GM19395 (cell line): ENCODE measurements at regions not wholly inside any gene's neighbourhood (a gene's known extent, or its start where the extent isn't known, plus 50 kb on each side); places are given as distances from the start of the nearest gene placed in this dataset.
A peak's percentile ranks its signal among the peaks of the same experiment; 100 is the strongest.
"Not testable (repeated sequence)": the region's sequence is repeated elsewhere in the genome, so short reads cannot be mapped to it uniquely, and the experiment has no call there.

ENCODE experiments used
- ATAC-seq: cut with Tn5 transposase; IDR thresholded peaks from one replicate; pipeline ENCODE4 v1.9.1; 2021; ENCODE audit warnings: mild to moderate bottlenecking, moderate library complexity; ENCODE audit not compliant: unreplicated experiment

DNA sequence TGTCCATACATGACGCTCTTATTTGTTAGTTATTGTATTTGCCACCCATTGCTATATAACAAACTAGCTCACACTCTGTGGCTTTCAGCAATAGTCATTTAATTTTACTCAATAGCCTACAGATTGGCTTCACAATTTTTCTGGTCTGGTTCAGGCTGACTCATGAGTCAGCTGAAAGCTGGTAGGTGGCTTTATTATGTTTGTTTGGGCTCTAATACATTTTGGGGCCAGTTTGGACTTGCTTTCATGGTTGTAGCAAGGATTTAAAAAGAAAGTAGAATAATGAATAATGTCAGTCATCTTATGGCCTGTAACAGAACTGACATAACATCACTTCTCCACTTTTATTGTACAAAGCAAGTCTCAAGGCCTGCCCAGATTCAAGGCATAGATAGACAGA, 338.7 kb downstream of the LRRIQ3 start:
- ATAC-seq: no peak

DNA sequence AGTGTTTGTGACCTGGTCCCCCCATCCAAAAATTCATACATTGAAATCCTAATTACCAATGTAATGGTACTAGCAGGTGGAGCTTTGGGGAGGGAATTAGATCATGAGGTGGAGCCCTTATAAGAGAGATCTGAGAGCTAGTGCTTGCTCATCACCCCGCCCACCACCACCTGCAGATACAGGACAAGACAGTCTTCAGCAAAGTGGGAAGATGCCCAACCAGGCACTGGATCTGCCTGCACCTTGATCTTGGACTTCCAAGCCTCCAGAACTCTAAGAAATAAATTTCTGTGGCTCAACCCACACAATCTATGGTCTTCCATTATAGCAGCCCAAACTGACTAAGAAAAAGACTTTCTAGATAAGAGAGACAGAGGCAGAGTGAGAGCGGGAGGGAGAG, 343.4 kb downstream of the LRRIQ3 start:
- ATAC-seq: no peak

DNA sequence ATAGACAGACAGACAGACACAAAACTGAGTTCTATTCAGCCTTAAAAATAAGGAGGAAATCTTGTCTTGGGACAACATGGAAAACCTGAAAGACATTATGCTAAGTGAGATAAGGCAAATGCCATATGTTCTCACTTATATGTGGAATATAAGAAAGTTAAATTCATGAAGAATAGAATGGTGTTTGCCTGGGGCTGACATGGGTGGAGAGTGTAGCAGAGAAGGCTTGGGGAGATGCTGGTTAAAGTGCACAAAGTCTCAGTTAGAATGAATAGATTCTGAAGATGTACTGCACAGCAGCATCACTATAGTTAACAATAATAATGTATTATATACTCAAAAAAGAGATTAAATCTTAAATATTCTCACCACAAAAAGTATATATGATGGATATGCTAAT, 355.5 kb downstream of the LRRIQ3 start:
- no peak for ATAC-seq

DNA sequence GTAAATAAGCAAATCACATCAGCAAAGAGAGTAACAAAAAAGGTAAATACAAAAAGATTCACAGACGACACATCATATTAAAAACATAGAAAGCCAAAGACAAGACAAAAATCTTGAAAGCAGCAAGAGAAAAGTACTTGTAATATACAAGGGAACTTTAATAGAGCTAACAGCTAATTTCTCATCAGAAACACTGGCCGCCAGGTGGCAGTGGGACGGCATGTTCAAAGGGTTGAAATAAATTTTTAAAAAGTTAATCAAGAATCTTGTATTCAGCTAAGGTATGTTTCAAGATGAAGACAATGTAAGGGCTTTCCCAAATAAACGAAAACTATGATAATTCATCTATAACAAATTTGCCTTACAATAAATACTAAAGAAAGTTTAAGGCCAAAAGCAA, 358.1 kb downstream of the LRRIQ3 start:
- no peak for ATAC-seq

DNA sequence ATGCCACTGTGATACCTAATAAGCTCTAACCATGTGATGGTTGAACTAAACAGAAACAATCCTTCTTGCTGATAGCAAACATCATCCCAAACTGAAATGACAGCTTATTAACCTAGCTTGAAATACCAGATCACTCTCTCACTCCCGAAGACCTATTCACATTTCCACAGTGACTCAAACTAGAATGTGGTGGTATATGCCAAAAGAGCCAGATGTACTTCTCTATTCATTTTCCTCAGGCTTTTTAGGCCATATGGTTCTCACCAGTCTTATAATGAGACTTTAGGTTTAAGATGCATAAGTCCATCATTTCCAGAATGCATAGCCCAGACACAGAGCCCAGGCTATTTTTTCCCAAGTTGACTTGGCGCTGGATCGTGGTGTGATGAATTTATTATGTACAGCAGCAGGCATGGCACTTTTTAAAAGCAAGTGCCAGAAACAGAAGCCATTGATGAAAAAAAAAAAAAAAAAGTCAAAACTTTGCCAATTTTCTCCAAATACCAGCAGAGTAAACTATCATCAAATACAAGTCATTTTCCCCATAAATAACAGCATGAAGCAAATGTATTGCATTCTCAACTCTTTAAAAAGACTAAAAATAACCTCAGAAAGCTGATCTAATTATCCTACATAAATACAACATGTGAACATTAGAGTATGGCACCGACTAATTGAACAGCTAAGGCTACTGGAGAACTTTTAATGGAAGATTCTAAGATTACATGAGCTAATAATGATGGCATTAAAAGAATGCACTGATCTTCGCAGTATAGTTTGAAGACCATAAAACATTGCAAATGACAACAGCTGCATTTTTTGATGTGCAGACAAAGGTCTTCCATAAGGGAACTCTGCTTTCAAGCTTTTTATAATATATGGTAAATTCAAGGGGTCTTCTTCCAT, 365.4 kb downstream of the LRRIQ3 start:
- ATAC-seq: no peak

DNA sequence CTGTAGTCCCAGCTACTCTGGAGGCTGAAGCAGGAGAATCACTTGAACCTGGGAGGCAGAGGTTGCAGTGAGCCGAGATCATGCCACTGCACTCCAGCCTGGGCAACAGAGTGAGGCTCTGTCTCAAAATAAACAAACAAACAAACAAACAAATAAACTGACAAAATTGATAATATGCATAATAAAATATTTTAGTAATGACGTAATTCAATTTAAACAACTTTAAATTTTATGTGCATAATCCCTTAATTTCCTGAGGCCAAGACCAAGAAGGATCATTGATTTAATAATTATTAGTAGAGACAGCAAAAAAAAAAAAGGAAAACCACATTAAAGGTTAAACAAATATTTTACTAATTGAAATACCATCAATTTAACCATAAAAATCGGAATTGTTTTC, 370.7 kb downstream of the LRRIQ3 start:
- not testable (repeated sequence) for ATAC-seq

DNA sequence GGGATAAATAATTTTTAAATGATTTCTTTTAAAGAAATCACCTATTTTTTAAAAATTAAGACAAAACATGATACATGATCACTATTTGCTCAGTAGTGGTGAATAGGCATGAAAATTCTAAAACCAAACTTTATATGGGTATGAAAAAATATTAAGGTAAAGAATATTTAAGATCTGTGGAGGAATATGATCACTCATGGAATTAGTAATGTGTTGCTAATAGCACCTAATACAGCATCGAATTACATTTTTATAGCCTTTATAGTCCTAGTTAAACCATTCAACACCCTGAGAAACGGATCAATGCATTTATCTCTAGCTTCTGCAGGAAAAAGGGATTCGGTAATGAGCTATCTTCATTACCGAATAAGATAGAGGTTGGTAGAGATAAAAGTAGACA, 373.9 kb downstream of the LRRIQ3 start:
- ATAC-seq: no peak

DNA sequence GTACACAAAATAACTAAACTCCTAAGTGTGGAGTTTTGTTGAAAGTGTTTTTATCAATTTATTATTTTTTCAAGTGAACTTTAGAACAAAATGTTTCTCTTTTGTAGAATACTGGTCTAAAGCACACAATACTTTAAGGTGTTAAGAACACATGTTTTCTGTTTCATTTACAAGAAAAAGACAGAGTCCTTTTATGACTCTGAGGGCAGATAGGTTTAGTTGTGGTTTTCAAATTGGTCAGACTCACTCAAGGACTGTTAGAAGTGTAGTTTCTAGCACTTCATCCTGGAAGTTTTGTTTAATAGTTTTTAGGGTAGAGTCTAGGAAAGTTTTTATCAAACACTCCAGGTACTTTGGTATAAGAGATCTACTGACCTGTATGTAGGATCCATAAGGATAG, 376.5 kb downstream of the LRRIQ3 start:
- peak; percentile 87 for ATAC-seq

DNA sequence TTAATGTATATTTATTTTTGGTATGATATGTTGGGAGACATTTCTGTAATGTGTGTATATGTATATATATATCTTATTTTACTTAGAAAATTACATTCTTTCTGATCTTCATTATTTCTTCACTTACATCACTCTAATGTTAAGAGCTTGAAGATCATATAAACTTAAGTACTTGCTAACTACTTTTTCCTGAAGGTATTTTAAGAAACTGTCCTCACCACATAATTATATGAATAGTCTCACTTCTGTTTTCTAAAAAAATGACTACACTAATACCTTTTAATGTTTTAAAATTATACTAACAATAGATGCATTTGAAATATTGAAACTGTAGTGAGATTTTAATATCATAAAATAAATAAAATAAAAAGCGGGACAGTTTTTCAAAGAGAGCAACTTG, 377.1 kb downstream of the LRRIQ3 start:
- no peak for ATAC-seq

DNA sequence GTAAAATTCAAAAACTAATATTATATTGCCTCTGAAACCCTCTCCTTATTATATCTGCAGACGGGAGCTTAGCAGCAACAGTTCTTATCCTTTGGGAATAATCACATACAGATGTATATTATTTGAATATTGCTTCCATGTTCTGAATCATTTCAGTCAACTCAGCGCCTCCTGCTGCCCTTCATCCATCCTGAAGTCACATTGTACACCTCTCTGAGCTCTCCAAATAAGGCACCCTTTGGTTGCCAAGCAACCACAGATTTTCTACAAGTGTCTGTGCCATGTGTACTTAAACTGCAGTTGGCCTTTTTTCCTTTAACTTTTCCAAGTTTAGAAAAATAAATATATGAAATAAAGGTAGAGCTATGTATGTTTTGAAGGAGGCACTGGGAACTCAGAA, 384.3 kb downstream of the LRRIQ3 start:
- no peak for ATAC-seq

DNA sequence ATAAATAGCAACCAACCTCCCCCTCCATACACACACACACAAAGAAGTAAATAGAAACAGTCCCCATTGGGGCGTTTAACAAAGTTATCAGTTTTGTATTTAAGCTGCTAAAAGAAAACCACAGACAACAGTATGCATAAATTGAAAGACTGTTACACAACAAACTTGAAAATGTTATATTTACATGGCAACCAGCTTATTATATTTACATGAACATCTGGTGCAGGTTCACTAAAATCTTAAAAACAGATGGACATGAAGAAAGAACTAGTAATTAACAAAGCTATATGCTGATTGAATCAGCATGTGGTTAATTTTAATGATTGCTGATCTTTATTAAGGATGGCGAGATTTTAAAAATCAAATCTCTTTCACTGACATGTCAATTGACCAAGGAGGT, 384.7 kb downstream of the LRRIQ3 start:
- no peak for ATAC-seq

DNA sequence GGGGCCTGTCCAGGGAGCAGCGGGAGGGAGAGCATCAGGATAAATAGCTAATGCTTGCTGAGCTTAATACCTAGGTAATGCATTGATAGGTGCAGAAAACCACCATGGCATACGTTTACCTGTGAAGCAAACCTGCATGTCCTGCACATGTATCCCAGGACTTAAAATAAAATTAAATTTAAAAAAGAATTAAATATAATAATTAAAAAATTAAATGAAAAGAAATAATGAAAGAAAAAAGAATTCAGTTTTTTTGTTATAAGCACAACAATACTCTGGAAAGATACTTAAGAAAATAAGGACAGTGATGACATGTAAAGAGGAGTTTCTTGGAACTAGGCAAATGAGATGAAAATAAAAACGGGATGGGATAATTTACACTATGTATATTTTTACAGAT, 386.2 kb downstream of the LRRIQ3 start:
- ATAC-seq: no peak

DNA sequence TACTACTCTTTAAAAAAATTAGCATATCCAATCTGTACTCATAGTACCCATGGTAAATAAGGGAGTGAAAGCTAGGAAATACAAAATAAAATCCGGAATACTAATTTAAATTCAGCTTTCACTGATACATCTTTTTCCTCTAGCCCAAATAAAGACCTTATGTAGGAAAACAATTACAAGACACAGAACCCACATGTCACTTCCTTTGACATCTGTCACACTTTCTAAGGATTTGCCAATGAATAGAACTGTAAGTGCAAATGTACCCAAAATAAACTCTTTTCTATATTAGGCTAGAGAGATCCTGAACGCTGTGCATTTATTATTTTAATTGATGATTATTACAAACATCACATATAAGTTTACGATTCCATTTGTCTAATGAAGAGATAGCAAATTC, 393.0 kb downstream of the LRRIQ3 start:
- ATAC-seq: no peak

DNA sequence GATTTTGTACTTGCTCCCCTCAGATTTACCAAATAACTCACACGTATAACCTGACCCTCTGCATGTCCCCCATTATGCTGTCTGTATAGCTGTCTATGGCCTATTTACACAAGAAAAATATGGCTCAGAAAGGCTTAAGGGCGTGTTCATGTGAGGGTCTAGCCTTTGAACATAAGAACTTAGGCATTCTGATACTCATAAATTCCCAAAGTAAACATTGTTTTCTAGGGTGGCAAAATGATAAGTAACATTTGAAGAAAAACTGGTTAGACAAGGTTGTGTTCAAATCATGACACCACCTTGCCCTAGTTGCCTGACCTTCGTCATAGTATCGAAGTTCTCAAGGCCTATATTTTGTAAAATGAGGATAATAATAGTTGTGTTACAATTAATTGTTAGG, 394.6 kb downstream of the LRRIQ3 start:
- ATAC-seq: no peak

DNA sequence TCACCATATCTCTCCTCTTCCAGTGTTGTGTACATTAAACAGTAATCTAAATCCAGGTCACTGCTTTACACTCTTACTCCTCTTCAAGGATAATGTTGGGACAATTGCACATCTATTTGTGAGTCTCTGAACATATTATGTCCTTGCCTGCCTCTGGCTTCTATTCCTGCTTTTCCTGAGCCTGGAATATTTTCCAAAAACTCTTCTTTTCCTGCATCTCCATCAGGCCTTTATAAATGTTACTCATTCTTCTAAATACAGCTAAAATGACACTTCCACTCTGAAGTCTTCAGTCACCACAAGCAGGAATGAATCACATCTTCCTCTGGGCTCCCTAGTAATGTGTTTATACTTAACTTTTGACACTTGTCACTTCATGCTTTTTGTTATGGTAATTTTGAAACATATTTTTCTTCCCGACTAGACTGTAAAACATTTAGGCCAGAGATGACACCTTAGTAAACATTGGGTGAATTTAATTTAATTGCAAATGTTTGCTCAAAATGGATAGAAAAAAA, 396.0 kb downstream of the LRRIQ3 start:
- no peak for ATAC-seq

DNA sequence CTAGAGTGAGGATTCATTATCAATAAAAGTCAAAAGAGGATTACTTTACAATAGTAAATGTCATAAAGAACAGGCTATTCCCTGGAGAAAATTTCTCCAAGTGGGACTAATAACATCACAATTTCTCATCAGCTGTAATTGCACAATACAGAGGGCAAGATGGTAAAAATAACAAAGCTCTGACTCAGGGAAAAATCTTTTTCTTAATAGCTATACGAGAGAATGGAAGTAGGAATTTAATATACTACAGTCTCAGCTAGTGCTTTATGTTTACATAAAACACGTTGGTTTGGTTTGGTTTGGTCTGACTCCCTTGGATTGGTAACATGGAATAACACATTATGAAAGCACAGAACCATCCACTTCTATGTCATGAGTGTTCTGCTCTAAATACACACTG, 397.6 kb downstream of the LRRIQ3 start:
- no peak for ATAC-seq

DNA sequence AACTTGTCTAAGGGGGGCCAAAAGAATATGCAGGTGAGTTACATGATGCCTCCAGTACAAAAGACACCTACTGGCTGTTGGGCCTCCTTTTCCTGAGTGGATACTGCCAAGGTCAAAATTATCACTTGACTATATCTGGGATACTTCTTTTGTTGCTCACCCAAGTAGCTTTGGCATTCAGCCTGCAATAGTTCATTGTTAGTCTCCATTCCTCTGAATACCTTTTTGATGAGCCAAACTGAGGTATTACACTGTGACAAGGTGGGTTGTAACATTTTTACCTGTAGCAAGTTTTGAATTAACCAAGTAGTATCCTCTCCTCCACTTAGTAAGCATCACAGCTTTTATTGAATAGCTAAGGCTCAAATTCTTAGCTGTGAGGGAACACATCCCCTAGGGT, 408.0 kb downstream of the LRRIQ3 start:
- no peak for ATAC-seq

DNA sequence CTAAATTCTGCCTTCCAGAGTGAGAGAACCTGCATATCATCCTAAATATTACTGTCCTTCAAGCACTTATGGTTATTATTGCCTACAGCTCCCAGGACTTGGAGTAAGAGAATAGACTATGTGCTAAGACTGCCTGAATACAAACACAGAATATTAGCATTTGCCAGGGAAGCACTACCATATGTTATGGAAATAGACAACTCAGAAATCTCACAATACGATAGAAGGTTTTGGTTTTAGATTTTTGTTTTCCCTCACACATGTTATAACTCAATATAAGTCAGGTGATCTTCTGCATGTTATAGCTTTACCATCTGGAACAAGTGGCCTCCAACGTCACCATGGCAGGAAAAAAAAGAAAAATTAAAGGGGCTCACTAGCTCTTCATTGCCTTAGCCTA, 413.9 kb downstream of the LRRIQ3 start:
- ATAC-seq: no peak

DNA sequence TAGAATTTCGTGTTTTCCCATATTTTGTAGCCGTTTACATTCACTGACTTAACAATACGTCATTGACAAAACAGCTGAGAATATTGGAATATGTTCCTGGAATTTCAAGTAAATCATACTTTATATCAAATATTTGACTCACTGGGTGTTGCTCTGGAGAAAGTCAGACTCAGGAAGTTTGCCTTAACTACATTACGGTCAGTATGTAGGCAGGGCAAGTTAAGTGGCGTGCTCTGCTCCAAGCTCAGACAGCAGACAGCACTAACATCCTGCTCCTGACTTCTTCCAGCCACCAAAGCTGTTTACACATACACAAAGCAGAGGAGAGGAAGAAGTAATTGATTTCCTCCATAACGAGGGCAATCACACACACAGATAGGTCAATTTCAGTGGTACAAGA, 414.6 kb downstream of the LRRIQ3 start:
- no peak for ATAC-seq

DNA sequence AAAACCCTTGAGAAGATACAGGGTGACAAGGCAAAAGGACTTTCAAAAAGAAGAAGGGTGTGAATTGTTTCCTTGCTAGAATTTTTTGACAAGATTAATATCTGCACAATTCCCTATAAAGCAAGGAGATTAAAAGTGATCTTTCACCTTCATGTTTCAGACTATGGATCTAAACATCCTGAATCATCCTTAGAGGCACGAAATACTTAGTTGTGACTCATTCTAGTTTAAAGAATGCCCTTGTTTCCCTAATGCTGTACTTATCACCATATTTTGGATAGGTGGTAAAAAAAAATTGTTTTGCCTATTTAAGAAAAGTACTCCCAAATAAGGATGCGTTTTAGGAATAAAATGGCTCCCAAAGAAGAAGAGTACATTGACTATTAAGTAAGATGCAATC, 415.1 kb downstream of the LRRIQ3 start:
- ATAC-seq: no peak

DNA sequence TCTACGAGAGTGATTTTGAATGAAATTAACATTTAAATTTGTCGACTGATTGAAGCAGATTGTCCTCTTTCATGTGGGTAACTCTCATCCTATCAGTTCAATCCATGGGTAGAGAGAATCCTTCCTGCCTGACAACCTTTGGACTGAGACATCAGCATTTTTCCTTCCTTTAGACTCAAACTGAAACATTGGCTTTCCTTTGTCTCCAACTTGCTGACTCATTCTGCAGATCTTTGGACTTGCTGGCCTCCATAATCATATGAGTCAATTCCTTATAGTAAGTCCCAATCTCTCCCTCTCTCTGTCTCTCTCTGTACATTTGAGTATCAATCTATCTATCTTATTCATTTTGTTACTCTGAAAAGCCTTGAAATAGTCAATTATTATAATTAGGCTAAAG, 416.7 kb downstream of the LRRIQ3 start:
- ATAC-seq: no peak

DNA sequence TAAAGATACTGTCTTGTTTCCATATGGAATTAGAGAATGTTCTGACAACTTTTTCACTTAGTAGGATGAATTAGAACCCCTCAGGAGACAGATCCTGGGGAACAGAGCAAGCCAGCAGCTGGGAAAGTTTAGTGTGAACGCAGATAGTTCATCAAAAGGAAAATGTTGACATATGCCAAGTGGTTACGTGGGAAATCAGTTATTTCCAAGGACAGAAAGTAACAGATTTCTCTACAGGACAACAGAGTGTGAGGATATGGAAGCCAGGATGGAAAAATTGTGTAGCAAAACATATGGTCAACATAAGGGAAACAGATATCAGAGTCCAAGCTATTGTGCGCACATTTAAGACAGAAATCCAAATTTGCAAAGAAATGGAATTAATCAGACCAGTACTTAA, 419.5 kb downstream of the LRRIQ3 start:
- ATAC-seq: no peak

DNA sequence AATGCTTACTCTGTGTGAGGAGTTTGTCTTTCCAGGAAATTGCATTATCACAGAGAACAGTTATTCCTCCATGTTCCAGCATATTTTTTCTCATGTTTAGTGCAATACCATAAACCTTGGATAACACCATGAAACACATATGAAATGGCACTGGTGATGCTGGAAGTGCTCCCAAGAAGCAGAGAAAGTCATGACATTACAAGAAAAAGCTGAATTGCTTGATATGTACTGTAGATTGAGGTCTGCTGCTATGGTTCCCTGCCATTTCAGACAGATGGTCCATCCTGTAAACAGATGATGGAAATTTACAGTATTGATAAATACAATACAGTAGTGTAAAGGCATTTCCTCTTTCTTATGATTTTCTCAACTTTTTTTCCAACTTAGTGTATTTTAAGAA, 422.1 kb downstream of the LRRIQ3 start:
- no peak for ATAC-seq
